Adrenal gland (tissue), 9 donors: ENCODE measurements at regions not wholly inside any gene's neighbourhood (a gene's known extent, or its start where the extent isn't known, plus 50 kb on each side); places are given as distances from the start of the nearest gene placed in this dataset.

Experiments
- DNase-seq, 7 donors: peaks; one replicate each; pipeline ENCODE4 v3.0.0-alpha.2; 2019 to 2020
- H3K27ac ChIP-seq, 5 donors: fragments of 200-600 bp; sonication (generic) in 4 of 5; 1 replicate in 3 of 5; 2 replicates in 2 of 5; pipeline versions ENCODE4 v1.5.1 to v1.8.0; 2016 to 2020; ENCODE audit warnings: mild to moderate bottlenecking in 1 of 5
- H3K27me3 ChIP-seq: fragments of 200-600 bp; 2 replicates; pipeline ENCODE4 v1.8.0; 2021
- H3K36me3 ChIP-seq, 2 donors: fragments of 200-600 bp; replicated peaks in 1 of 2; 1 replicate in 1 of 2; 2 replicates in 1 of 2; pipeline versions ENCODE4 v1.5.1 to v1.8.0; 2018 to 2022
- H3K4me1 ChIP-seq, 2 donors: fragments of 200-600 bp; replicated peaks in 1 of 2; 1 replicate in 1 of 2; 2 replicates in 1 of 2; pipeline versions ENCODE4 v1.5.1 to v1.8.0; 2018 to 2021
- H3K4me3 ChIP-seq, 4 donors: fragments of 200-600 bp; sonication (generic) in 3 of 4; one replicate each; pipeline ENCODE4 v1.5.1; 2016 to 2018
- H3K9me3 ChIP-seq, 3 donors: fragments of 200-600 bp; sonication (generic) in 1 of 3; replicated peaks in 1 of 3; 1 replicate in 2 of 3; 2 replicates in 1 of 3; pipeline versions ENCODE4 v1.5.1 to v1.8.0; 2016 to 2021
- CTCF ChIP-seq, 6 experiments: fragments of 450-650 bp in 4 of 6; fragments of 200-600 bp in 2 of 6; sonication (generic) in 1 of 6; IDR thresholded peaks; 1 replicate in 5 of 6; 2 replicates in 1 of 6; pipeline versions ENCODE4 v1.5.1 to v1.8.0; 2016 to 2021; ENCODE audit warnings: antibody characterized with exemption in 6 of 6, mild to moderate bottlenecking in 2 of 6, moderate library complexity in 1 of 6
- POLR2A ChIP-seq, 2 donors: fragments of 450-650 bp; IDR thresholded peaks; one replicate each; pipeline ENCODE4 v1.6.1; 2017; ENCODE audit warnings: antibody characterized with exemption in 2 of 2, mild to moderate bottlenecking in 2 of 2, moderate library complexity in 1 of 2
- WGBS, 4 donors: extraction: QIAGEN DNeasy Blood & Tissue Kit in 2 of 4; methylation state at CpG; one replicate each; pipeline versions ENCODE4 v1.1.5 to v1.1.7; 2013 to 2017; 5-methylcytosine and 5-hydroxymethylcytosine counted together
- intact Hi-C, 2 donors: fragments of 100-400 bp; cut with DNase I; formaldehyde crosslinking; loops; one replicate each; pipeline versions ENCODE4 v1.14.1 to v1.15.0; 2022 to 2023
- donor health status: healthy with polysubstance abuse.
- donor health status: Bipolar disorder and iron deficiency.
- donor health status: DM: yes; HTN: yes; CAD: no.
- donor health status: DM: no; HTN: no; CAD: no.
- donor health status: DM: no; HTN: no; CAD: no.

GRCh38 chr6:47163536-47163935 is 121.4 kb upstream of the ADGRF1 start:
- Histone ChIP-seq H3K36me3 (no peaks in the 10 kb centered on the region), H3K27ac (no peak overlapping the region), H3K4me3 (no peak overlapping the region), H3K9me3 (no peaks in the 10 kb centered on the region), H3K4me1 (no peaks in the 10 kb centered on the region), H3K27me3 (no peaks in the 10 kb centered on the region)
- 66 to 71% (median 69%) methylated on average over 3 of the region's 3 CpGs for WGBS, 4 donors
- TF ChIP-seq CTCF (IDR thresholded peaks at IDR 0.05) (no peak), POLR2A (IDR thresholded peaks at IDR 0.05) (no peak)
- intact Hi-C loops: no loop called here
- no peak for DNase-seq

- Histone ChIP-seq H3K9me3 (no peaks in the 10 kb centered on the region), H3K4me3 (no peak overlapping the region), H3K27ac (no peak overlapping the region), H3K4me1 (no peaks in the 10 kb centered on the region), H3K27me3 (no peaks in the 10 kb centered on the region), H3K36me3 (no peaks in the 10 kb centered on the region)
- DNase-seq: no peak
- 49 to 78% (median 58%) methylated on average over 2 of the region's 2 CpGs for WGBS, 4 donors
- intact Hi-C loops: no loop called here
- TF ChIP-seq POLR2A (IDR thresholded peaks at IDR 0.05) (no peak), CTCF (IDR thresholded peaks at IDR 0.05) (no peak)
Observed at GRCh38 chr6:47162793-47163192, 120.7 kb upstream of the ADGRF1 start.

GRCh38 chr6:47162231-47162630 is 120.1 kb upstream of the ADGRF1 start:
- Histone ChIP-seq H3K4me3 (no peak overlapping the region), H3K9me3 (no peaks in the 10 kb centered on the region), H3K27ac (no peak overlapping the region), H3K4me1 (no peaks in the 10 kb centered on the region), H3K27me3 (no peaks in the 10 kb centered on the region), H3K36me3 (no peaks in the 10 kb centered on the region)
- no peak for DNase-seq
- intact Hi-C loops: no loop called here
- TF ChIP-seq CTCF (IDR thresholded peaks at IDR 0.05): no peak
- no peak for TF ChIP-seq POLR2A (IDR thresholded peaks at IDR 0.05)
- WGBS, 4 donors: 74 to 97% (median 85%) methylated on average over 1 of the region's 1 CpG

GRCh38 chr6:47161176-47161687 is 119.1 kb upstream of the ADGRF1 start:
- H3K9me3 ChIP-seq: no peaks in the 10 kb centered on the region
- H3K27ac ChIP-seq: no peak overlapping the region
- no peaks in the 10 kb centered on the region for H3K36me3 ChIP-seq
- intact Hi-C loops: no loop called here
- peak in 1 of 7 donors; percentile 4 for DNase-seq
- no peaks in the 10 kb centered on the region for H3K4me1 ChIP-seq
- TF ChIP-seq POLR2A (IDR thresholded peaks at IDR 0.05) (no peak), CTCF (IDR thresholded peaks at IDR 0.05) (no peak)
- no peaks in the 10 kb centered on the region for H3K27me3 ChIP-seq
- no peak overlapping the region for H3K4me3 ChIP-seq
